ENCODE measurements at regions not wholly inside any gene's neighbourhood (a gene's known extent, or its start where the extent isn't known, plus 50 kb on each side); places are given as distances from the start of the nearest gene placed in this dataset.

DNA sequence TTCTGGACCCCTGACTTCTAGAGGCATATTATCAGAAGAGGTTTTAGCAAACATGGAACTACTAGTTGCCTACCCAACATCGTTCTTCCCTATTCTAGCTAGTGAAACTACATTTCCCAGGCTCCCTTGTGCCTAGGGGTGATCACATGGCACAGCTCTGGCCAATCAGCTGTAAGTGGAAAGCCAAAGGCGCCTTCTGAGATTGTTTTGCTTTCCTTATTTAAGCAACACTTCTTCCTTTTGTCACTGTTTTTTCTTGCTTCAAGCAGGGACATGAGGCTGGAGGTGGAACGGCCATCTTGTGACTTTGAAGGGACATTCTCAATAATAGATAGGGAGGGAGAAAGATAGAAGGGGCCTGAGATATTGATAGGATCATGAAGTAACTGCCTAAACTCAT, 136.7 kb downstream of the ZNF664 start:
- TF ChIP-seq SUZ12 (IDR thresholded peaks at IDR 0.05) (no peak), FOXA1 (IDR thresholded peaks at IDR 0.05) (no peak), SP1 (IDR thresholded peaks at IDR 0.05) (no peak), FOXK2 (IDR thresholded peaks at IDR 0.05) (no peak), ELF4 (IDR thresholded peaks at IDR 0.05) (no peak), NFRKB (IDR thresholded peaks at IDR 0.05) (no peak), CTBP1 (IDR thresholded peaks at IDR 0.05; ENCODE audit: borderline replicate concordance) (no peak), BHLHE40 (IDR thresholded peaks at IDR 0.05; ENCODE audit: borderline replicate concordance) (no peak), HDGF (IDR thresholded peaks at IDR 0.05; ENCODE audit: borderline replicate concordance) (no peak), ZNF384 (IDR thresholded peaks at IDR 0.05) (no peak), ARNT (IDR thresholded peaks at IDR 0.05) (no peak), TARDBP (IDR thresholded peaks at IDR 0.05) (no peak), L3MBTL2 (conservative IDR thresholded peaks at IDR 0.05) (no peak)
- TF ChIP-seq, protein P1, sequence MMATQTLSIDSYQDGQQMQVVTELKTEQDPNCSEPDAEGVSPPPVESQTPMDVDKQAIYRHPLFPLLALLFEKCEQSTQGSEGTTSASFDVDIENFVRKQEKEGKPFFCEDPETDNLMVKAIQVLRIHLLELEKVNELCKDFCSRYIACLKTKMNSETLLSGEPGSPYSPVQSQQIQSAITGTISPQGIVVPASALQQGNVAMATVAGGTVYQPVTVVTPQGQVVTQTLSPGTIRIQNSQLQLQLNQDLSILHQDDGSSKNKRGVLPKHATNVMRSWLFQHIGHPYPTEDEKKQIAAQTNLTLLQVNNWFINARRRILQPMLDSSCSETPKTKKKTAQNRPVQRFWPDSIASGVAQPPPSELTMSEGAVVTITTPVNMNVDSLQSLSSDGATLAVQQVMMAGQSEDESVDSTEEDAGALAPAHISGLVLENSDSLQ (IDR thresholded peaks at IDR 0.05), result no peak

Data from HEK293T (cell line).